ENCODE measurements at regions not wholly inside any gene's neighbourhood (a gene's known extent, or its start where the extent isn't known, plus 50 kb on each side); places are given as distances from the start of the nearest gene placed in this dataset.

- no peak for FAIRE-seq
- no peak overlapping the region for H3K9ac ChIP-seq (ENCODE audit: control insufficient read depth, extremely low read depth, insufficient read depth, low read length)
- H3K79me2 ChIP-seq (ENCODE audit: control insufficient read depth, insufficient read depth, low read length) = no peaks in the 10 kb centered on the region
- no peaks in the 10 kb centered on the region for H3K36me3 ChIP-seq (ENCODE audit: control insufficient read depth in 2 of 2, extremely low read depth in 1 of 2, insufficient read depth in 2 of 2, low read length in 2 of 2)
- no peaks in the 10 kb centered on the region for H4K20me1 ChIP-seq (ENCODE audit: control insufficient read depth, extremely low read depth, insufficient read depth, low read length)
- H3K9me1 ChIP-seq (ENCODE audit: control insufficient read depth, extremely low read depth, insufficient read depth, low read length) = no peaks in the 10 kb centered on the region
- dilution Hi-C loops (cut with MboI; ENCODE audit: extremely low pct_ligation_motif_present, low sequenced_read_pairs) = no loop called here
- H3K4me3 ChIP-seq (ENCODE audit: control insufficient read depth in 2 of 3, extremely low read depth in 1 of 3, insufficient read depth in 2 of 3, low read depth in 1 of 3, low read length in 3 of 3) = no peak overlapping the region
- H2AFZ ChIP-seq (ENCODE audit: control insufficient read depth, low read length) = no peak overlapping the region
- TF ChIP-seq, protein P1, sequence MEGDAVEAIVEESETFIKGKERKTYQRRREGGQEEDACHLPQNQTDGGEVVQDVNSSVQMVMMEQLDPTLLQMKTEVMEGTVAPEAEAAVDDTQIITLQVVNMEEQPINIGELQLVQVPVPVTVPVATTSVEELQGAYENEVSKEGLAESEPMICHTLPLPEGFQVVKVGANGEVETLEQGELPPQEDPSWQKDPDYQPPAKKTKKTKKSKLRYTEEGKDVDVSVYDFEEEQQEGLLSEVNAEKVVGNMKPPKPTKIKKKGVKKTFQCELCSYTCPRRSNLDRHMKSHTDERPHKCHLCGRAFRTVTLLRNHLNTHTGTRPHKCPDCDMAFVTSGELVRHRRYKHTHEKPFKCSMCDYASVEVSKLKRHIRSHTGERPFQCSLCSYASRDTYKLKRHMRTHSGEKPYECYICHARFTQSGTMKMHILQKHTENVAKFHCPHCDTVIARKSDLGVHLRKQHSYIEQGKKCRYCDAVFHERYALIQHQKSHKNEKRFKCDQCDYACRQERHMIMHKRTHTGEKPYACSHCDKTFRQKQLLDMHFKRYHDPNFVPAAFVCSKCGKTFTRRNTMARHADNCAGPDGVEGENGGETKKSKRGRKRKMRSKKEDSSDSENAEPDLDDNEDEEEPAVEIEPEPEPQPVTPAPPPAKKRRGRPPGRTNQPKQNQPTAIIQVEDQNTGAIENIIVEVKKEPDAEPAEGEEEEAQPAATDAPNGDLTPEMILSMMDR (optimal IDR thresholded peaks at IDR 0.05 in 1 of 3, IDR thresholded peaks at IDR 0.05 in 1 of 3, conservative IDR thresholded peaks at IDR 0.05 in 1 of 3; ENCODE audit: extremely low read depth in 1 of 3, insufficient read depth in 2 of 3, low read length in 3 of 3) = no peak
- TF ChIP-seq EZH2 (IDR thresholded peaks at IDR 0.05; ENCODE audit: low read length) = no peak
- no peak overlapping the region for H3K27ac ChIP-seq (ENCODE audit: control insufficient read depth, insufficient read depth, low read length)
- no peaks in the 10 kb centered on the region for H3K9me3 ChIP-seq (ENCODE audit: control insufficient read depth, low read depth, low read length)
- no peak for DNase-seq (ENCODE audit: low read depth, low spot score)
- no peak overlapping the region for H3K4me2 ChIP-seq (ENCODE audit: control insufficient read depth, extremely low read depth, insufficient read depth, low read depth, low read length)
- no peaks in the 10 kb centered on the region for H3K4me1 ChIP-seq (ENCODE audit: control insufficient read depth, extremely low read depth, insufficient read depth, low read length)
- H3K27me3 ChIP-seq (ENCODE audit: control insufficient read depth, extremely low read depth, insufficient read depth, low read length) = peaks cover 54% of the 10 kb centered on the region
These were observed 133.8 kb downstream of the ANKRD60 start for GRCh38 chr20:58094698-58095097.

DNA sequence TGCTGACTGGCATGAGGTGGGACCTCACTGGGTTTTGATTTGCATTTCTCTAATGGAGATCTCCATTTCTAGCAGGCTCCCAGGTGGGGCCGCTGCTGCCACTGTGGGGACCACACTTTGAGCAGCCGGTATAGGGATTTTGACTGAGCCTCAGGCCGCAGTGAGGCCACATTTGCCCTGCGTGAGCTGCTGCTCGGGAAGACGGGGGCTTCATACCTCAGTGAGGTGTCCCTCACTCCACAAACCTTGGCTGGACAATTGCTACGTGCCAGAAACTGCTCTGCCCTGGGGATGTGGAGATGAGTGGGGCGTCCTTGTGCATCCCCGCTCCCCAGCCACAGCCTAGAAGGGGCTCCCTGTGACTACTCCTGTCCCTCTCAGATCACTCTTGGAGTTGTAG, 134.3 kb downstream of the ANKRD60 start:
- H3K4me2 ChIP-seq (ENCODE audit: control insufficient read depth, extremely low read depth, insufficient read depth, low read depth, low read length) = no peak overlapping the region
- H3K9me3 ChIP-seq (ENCODE audit: control insufficient read depth, low read depth, low read length) = no peaks in the 10 kb centered on the region
- no peak overlapping the region for H3K9ac ChIP-seq (ENCODE audit: control insufficient read depth, extremely low read depth, insufficient read depth, low read length)
- dilution Hi-C loops (cut with MboI; ENCODE audit: extremely low pct_ligation_motif_present, low sequenced_read_pairs) = no loop called here
- no peak for TF ChIP-seq EZH2 (IDR thresholded peaks at IDR 0.05; ENCODE audit: low read length)
- TF ChIP-seq, protein P1 (optimal IDR thresholded peaks at IDR 0.05 in 1 of 3, IDR thresholded peaks at IDR 0.05 in 1 of 3, conservative IDR thresholded peaks at IDR 0.05 in 1 of 3; ENCODE audit: extremely low read depth in 1 of 3, insufficient read depth in 2 of 3, low read length in 3 of 3) = no peak
- no peaks in the 10 kb centered on the region for H3K9me1 ChIP-seq (ENCODE audit: control insufficient read depth, extremely low read depth, insufficient read depth, low read length)
- no peak for FAIRE-seq
- no peak overlapping the region for H3K27ac ChIP-seq (ENCODE audit: control insufficient read depth, insufficient read depth, low read length)
- no peaks in the 10 kb centered on the region for H4K20me1 ChIP-seq (ENCODE audit: control insufficient read depth, extremely low read depth, insufficient read depth, low read length)
- no peaks in the 10 kb centered on the region for H3K36me3 ChIP-seq (ENCODE audit: control insufficient read depth in 2 of 2, extremely low read depth in 1 of 2, insufficient read depth in 2 of 2, low read length in 2 of 2)
- H3K79me2 ChIP-seq (ENCODE audit: control insufficient read depth, insufficient read depth, low read length) = no peaks in the 10 kb centered on the region
- peaks cover 49% of the 10 kb centered on the region for H3K27me3 ChIP-seq (ENCODE audit: control insufficient read depth, extremely low read depth, insufficient read depth, low read length)
- no peak overlapping the region for H2AFZ ChIP-seq (ENCODE audit: control insufficient read depth, low read length)
- no peak for DNase-seq (ENCODE audit: low read depth, low spot score)
- H3K4me3 ChIP-seq (ENCODE audit: control insufficient read depth in 2 of 3, extremely low read depth in 1 of 3, insufficient read depth in 2 of 3, low read depth in 1 of 3, low read length in 3 of 3) = no peak overlapping the region
- H3K4me1 ChIP-seq (ENCODE audit: control insufficient read depth, extremely low read depth, insufficient read depth, low read length) = no peaks in the 10 kb centered on the region
